Prostate gland (tissue), 2 donors: ENCODE measurements at regions not wholly inside any gene's neighbourhood (a gene's known extent, or its start where the extent isn't known, plus 50 kb on each side); places are given as distances from the start of the nearest gene placed in this dataset.

Source experiments
- DNase-seq: peaks from one replicate; pipeline ENCODE4 v3.0.0-alpha.2; 2019; ENCODE audit warnings: low spot score
- H3K27ac ChIP-seq, 2 donors: fragments of 200-600 bp; sonication (generic); 2 replicates each; pipeline ENCODE4 v1.5.1; 2017 to 2019
- H3K27me3 ChIP-seq: fragments of 200-600 bp; sonication (generic); replicated peaks from 2 replicates; pipeline ENCODE4 v1.5.1; 2019; ENCODE audit not compliant: insufficient read depth
- H3K36me3 ChIP-seq, 2 donors: fragments of 200-600 bp; sonication (generic); 1 replicate in 1 of 2; 2 replicates in 1 of 2; pipeline versions ENCODE4 v1.5.1 to v1.8.1; 2017 to 2019
- H3K4me1 ChIP-seq: fragments of 200-600 bp; sonication (generic); replicated peaks from 2 replicates; pipeline ENCODE4 v1.5.1; 2019
- H3K4me3 ChIP-seq, 2 donors: fragments of 200-600 bp; sonication (generic); 2 replicates each; pipeline ENCODE4 v1.5.1; 2017 to 2019
- H3K9me3 ChIP-seq: fragments of 200-600 bp; sonication (generic); 2 replicates; pipeline ENCODE4 v1.5.1; 2017
- CTCF ChIP-seq, 4 experiments: fragments of 200-600 bp in 2 of 4; fragments of 450-650 bp in 2 of 4; sonication (generic) in 2 of 4; IDR thresholded peaks; 1 replicate in 3 of 4; 2 replicates in 1 of 4; pipeline ENCODE4 v1.5.1; 2016 to 2019; ENCODE audit warnings: antibody characterized with exemption in 4 of 4, mild to moderate bottlenecking in 2 of 4, moderate library complexity in 2 of 4
- POLR2A ChIP-seq: fragments of 450-650 bp; IDR thresholded peaks from one replicate; pipeline ENCODE4 v1.6.1; 2016; ENCODE audit warnings: antibody characterized with exemption, mild to moderate bottlenecking
- POLR2AphosphoS5 ChIP-seq: sonication (generic); formaldehyde crosslinking; IDR thresholded peaks from one replicate; pipeline ENCODE4 v1.6.1; 2017; ENCODE audit warnings: antibody characterized with exemption
- WGBS: methylation state at CpG from one replicate; pipeline ENCODE4 v1.1.5; 2018; 5-methylcytosine and 5-hydroxymethylcytosine counted together
- intact Hi-C: fragments of 100-400 bp; cut with DNase I; formaldehyde crosslinking; loops from one replicate; pipeline ENCODE4 v1.14.2; 2022

GRCh38 chr5:174376726-174377373, 331.3 kb downstream of the NSG2 start:
- no peak overlapping the region for H3K27ac ChIP-seq
- TF ChIP-seq POLR2AphosphoS5: no peak
- no peak for TF ChIP-seq POLR2A
- no peak for TF ChIP-seq CTCF (IDR thresholded peaks at IDR 0.05)
- H3K27me3 ChIP-seq: no peaks in the 10 kb centered on the region
- H3K4me3 ChIP-seq: no peak overlapping the region
- no peaks in the 10 kb centered on the region for H3K36me3 ChIP-seq
- 79% methylated on average over 6 of the region's 6 CpGs for WGBS
- DNase-seq: no peak
- intact Hi-C loops: no loop called here
- H3K9me3 ChIP-seq: no peaks in the 10 kb centered on the region
- H3K4me1 ChIP-seq: no peaks in the 10 kb centered on the region

- WGBS: 65% methylated on average over 4 of the region's 4 CpGs
- no peaks in the 10 kb centered on the region for H3K4me1 ChIP-seq
- intact Hi-C loops: no loop called here
- H3K4me3 ChIP-seq: no peak overlapping the region
- H3K27ac ChIP-seq: no peak overlapping the region
- H3K9me3 ChIP-seq: no peaks in the 10 kb centered on the region
- DNase-seq: no peak
- no peaks in the 10 kb centered on the region for H3K27me3 ChIP-seq
- no peak for TF ChIP-seq CTCF (IDR thresholded peaks at IDR 0.05)
- TF ChIP-seq POLR2A: no peak
- TF ChIP-seq POLR2AphosphoS5: no peak
- H3K36me3 ChIP-seq: no peaks in the 10 kb centered on the region
Observed at GRCh38 chr5:174378121-174378874, 332.8 kb downstream of the NSG2 start.

GRCh38 chr5:174380311-174380710, 334.8 kb downstream of the NSG2 start:
- H3K36me3 ChIP-seq: no peaks in the 10 kb centered on the region
- H3K27ac ChIP-seq: no peak overlapping the region
- 85% methylated on average over 2 of the region's 2 CpGs for WGBS
- H3K9me3 ChIP-seq: no peaks in the 10 kb centered on the region
- H3K4me1 ChIP-seq: no peaks in the 10 kb centered on the region
- intact Hi-C loops: no loop called here
- H3K4me3 ChIP-seq: no peak overlapping the region
- DNase-seq: no peak
- TF ChIP-seq POLR2AphosphoS5 (no peak), POLR2A (no peak), CTCF (IDR thresholded peaks at IDR 0.05) (no peak)
- no peaks in the 10 kb centered on the region for H3K27me3 ChIP-seq

- intact Hi-C loops: no loop called here
- H3K4me1 ChIP-seq: no peaks in the 10 kb centered on the region
- H3K4me3 ChIP-seq: no peak overlapping the region
- H3K36me3 ChIP-seq: no peaks in the 10 kb centered on the region
- H3K9me3 ChIP-seq: no peaks in the 10 kb centered on the region
- 73% methylated on average over 4 of the region's 4 CpGs for WGBS
- no peak for TF ChIP-seq POLR2AphosphoS5
- no peak for TF ChIP-seq POLR2A
- TF ChIP-seq CTCF (IDR thresholded peaks at IDR 0.05): no peak
- DNase-seq: no peak
- no peak overlapping the region for H3K27ac ChIP-seq
- no peaks in the 10 kb centered on the region for H3K27me3 ChIP-seq
Observed at GRCh38 chr5:174381241-174381640, 335.7 kb downstream of the NSG2 start.
